SK-N-SH treated with all-trans-retinoic acid at 6 μM for 48 hours (cell line): ENCODE measurements at regions not wholly inside any gene's neighbourhood (a gene's known extent, or its start where the extent isn't known, plus 50 kb on each side); places are given as distances from the start of the nearest gene placed in this dataset.

Experiments
- ARNTL ChIP-seq: fragments of 450-650 bp; formaldehyde crosslinking; IDR thresholded peaks from 2 replicates; pipeline ENCODE4 v1.5.0; 2020; ENCODE audit warnings: low read depth, mild to moderate bottlenecking, moderate library complexity, borderline replicate concordance
- CREB5 ChIP-seq: fragments of 250-450 bp; sonication (Bioruptor Pico); IDR thresholded peaks from 2 replicates; pipeline ENCODE4 v1.5.1; 2020; ENCODE audit warnings: low read depth, mild to moderate bottlenecking, moderate library complexity
- OSR1 ChIP-seq: fragments of 250-450 bp; sonication (Bioruptor Pico); IDR thresholded peaks from 2 replicates; pipeline ENCODE4 v1.8.0; 2022; ENCODE audit warnings: moderate library complexity, mild to moderate bottlenecking, inconsistent platforms
- RARB ChIP-seq: fragments of 250-450 bp; sonication (Bioruptor Pico); IDR thresholded peaks from 2 replicates; pipeline ENCODE4 v1.8.0; 2021; ENCODE audit warnings: mild to moderate bottlenecking, moderate library complexity
- ZFP30 ChIP-seq: fragments of 450-650 bp; formaldehyde crosslinking; IDR thresholded peaks from 2 replicates; pipeline ENCODE4 v1.5.0; 2022; ENCODE audit warnings: mild to moderate bottlenecking, moderate library complexity
- ZNF565 ChIP-seq: fragments of 450-650 bp; formaldehyde crosslinking; conservative IDR thresholded peaks from 2 replicates; pipeline ENCODE4 v1.5.0; 2020; ENCODE audit warnings: low read depth, mild to moderate bottlenecking, moderate library complexity
- ZNF8 ChIP-seq: fragments of 450-650 bp; formaldehyde crosslinking; IDR thresholded peaks from 2 replicates; pipeline ENCODE4 v1.5.0; 2020; ENCODE audit warnings: mild to moderate bottlenecking, moderate library complexity
- TF ChIP-seq, protein P1 (sequence below): fragments of 250-450 bp; sonication (Bioruptor Pico); IDR thresholded peaks from 2 replicates; pipeline ENCODE4 v1.8.0; 2020; ENCODE audit warnings: mild to moderate bottlenecking, moderate library complexity, borderline replicate concordance
- TF ChIP-seq, protein P2 (sequence below): fragments of 250-450 bp; sonication (Bioruptor Pico); IDR thresholded peaks from 2 replicates; pipeline ENCODE4 v1.5.1; 2021; ENCODE audit warnings: mild to moderate bottlenecking, moderate library complexity
- TF ChIP-seq, protein P3 (sequence below): fragments of 250-450 bp; sonication (Bioruptor Pico); IDR thresholded peaks from 2 replicates; pipeline ENCODE4 v1.5.0; 2020; ENCODE audit warnings: mild to moderate bottlenecking, moderate library complexity

DNA sequence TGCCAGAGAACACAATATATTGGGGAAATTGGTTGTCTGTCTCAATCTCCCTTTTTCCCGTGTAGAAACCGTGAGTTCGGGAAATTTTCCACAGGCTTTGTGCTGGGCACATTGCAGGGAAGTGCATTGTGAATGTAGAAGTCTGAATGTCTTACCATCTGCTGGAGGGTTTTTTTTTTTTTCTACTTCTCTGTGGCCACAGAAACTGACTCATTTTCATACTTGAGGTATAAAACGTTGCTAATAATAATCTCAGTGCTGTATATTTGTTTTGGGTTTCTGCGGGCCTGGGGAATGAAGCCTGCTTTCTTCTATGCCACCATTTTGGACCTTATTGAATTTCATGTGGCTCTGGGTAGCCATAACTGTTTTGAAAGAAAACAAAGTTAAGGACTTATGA lies 1001.2 kb downstream of the STIM2 start:
- TF ChIP-seq ZNF8 (no peak), RARB (no peak), ZNF565 (CRISPR knock-in tag) (no peak), OSR1 (no peak), ARNTL (CRISPR knock-in tag) (no peak), CREB5 (no peak), ZFP30 (CRISPR knock-in tag) (no peak)
- TF ChIP-seq, protein P1, sequence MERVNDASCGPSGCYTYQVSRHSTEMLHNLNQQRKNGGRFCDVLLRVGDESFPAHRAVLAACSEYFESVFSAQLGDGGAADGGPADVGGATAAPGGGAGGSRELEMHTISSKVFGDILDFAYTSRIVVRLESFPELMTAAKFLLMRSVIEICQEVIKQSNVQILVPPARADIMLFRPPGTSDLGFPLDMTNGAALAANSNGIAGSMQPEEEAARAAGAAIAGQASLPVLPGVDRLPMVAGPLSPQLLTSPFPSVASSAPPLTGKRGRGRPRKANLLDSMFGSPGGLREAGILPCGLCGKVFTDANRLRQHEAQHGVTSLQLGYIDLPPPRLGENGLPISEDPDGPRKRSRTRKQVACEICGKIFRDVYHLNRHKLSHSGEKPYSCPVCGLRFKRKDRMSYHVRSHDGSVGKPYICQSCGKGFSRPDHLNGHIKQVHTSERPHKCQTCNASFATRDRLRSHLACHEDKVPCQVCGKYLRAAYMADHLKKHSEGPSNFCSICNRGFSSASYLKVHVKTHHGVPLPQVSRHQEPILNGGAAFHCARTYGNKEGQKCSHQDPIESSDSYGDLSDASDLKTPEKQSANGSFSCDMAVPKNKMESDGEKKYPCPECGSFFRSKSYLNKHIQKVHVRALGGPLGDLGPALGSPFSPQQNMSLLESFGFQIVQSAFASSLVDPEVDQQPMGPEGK (CRISPR knock-in tag), result no peak
- TF ChIP-seq, protein P2, sequence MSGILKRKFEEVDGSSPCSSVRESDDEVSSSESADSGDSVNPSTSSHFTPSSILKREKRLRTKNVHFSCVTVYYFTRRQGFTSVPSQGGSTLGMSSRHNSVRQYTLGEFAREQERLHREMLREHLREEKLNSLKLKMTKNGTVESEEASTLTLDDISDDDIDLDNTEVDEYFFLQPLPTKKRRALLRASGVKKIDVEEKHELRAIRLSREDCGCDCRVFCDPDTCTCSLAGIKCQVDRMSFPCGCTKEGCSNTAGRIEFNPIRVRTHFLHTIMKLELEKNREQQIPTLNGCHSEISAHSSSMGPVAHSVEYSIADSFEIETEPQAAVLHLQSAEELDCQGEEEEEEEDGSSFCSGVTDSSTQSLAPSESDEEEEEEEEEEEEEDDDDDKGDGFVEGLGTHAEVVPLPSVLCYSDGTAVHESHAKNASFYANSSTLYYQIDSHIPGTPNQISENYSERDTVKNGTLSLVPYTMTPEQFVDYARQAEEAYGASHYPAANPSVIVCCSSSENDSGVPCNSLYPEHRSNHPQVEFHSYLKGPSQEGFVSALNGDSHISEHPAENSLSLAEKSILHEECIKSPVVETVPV (CRISPR knock-in tag), result no peak
- TF ChIP-seq, protein P3, sequence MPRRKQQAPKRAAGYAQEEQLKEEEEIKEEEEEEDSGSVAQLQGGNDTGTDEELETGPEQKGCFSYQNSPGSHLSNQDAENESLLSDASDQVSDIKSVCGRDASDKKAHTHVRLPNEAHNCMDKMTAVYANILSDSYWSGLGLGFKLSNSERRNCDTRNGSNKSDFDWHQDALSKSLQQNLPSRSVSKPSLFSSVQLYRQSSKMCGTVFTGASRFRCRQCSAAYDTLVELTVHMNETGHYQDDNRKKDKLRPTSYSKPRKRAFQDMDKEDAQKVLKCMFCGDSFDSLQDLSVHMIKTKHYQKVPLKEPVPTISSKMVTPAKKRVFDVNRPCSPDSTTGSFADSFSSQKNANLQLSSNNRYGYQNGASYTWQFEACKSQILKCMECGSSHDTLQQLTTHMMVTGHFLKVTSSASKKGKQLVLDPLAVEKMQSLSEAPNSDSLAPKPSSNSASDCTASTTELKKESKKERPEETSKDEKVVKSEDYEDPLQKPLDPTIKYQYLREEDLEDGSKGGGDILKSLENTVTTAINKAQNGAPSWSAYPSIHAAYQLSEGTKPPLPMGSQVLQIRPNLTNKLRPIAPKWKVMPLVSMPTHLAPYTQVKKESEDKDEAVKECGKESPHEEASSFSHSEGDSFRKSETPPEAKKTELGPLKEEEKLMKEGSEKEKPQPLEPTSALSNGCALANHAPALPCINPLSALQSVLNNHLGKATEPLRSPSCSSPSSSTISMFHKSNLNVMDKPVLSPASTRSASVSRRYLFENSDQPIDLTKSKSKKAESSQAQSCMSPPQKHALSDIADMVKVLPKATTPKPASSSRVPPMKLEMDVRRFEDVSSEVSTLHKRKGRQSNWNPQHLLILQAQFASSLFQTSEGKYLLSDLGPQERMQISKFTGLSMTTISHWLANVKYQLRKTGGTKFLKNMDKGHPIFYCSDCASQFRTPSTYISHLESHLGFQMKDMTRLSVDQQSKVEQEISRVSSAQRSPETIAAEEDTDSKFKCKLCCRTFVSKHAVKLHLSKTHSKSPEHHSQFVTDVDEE (CRISPR knock-in tag), result no peak
